ENCODE measurements at regions not wholly inside any gene's neighbourhood (a gene's known extent, or its start where the extent isn't known, plus 50 kb on each side); places are given as distances from the start of the nearest gene placed in this dataset.

DNA sequence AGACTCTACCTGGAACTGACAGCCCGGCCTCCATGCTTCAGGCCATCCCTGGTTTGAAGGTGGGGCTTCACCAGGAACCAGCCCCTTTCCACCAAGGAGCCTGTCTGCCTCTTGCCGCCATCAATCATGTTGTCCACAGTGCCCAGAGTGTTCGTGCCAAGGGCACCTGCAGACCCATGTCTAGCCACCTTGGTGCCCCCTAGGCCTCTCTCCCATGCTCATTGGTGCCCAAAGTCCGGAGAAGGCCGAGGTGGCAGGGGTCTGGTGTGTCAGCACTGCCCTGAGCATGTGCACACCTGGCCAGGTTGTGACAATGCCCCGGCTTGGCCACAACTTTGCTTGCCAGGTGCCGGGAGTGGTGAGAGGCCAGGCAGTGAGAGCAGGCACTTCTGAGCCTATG, 114.8 kb downstream of the COPS8 start:
- H3K4me1 ChIP-seq (ENCODE audit: insufficient read depth, low read length, poor library complexity, severe bottlenecking): peaks cover 13% of the 10 kb centered on the region
- no TSS peak for BruUV-seq (replicated peaks)
- no peaks in the 10 kb centered on the region for H3K27me3 ChIP-seq (replicated peaks; ENCODE audit: insufficient read depth, low read depth, low read length, poor library complexity)
- CTCF ChIA-PET: no interaction called here
- no peak for DNase-seq (ENCODE audit: low spot score)
- no peaks in the 10 kb centered on the region for H3K36me3 ChIP-seq (ENCODE audit: insufficient read depth, low read length, poor library complexity, severe bottlenecking)
- intact Hi-C loops (cut with micrococcal nuclease; ENCODE audit: unreplicated experiment): no loop called here
- H3K27ac ChIP-seq (ENCODE audit: low read depth, low read length, poor library complexity, severe bottlenecking): no peak overlapping the region
- TF ChIP-seq, protein P1, sequence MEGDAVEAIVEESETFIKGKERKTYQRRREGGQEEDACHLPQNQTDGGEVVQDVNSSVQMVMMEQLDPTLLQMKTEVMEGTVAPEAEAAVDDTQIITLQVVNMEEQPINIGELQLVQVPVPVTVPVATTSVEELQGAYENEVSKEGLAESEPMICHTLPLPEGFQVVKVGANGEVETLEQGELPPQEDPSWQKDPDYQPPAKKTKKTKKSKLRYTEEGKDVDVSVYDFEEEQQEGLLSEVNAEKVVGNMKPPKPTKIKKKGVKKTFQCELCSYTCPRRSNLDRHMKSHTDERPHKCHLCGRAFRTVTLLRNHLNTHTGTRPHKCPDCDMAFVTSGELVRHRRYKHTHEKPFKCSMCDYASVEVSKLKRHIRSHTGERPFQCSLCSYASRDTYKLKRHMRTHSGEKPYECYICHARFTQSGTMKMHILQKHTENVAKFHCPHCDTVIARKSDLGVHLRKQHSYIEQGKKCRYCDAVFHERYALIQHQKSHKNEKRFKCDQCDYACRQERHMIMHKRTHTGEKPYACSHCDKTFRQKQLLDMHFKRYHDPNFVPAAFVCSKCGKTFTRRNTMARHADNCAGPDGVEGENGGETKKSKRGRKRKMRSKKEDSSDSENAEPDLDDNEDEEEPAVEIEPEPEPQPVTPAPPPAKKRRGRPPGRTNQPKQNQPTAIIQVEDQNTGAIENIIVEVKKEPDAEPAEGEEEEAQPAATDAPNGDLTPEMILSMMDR (conservative IDR thresholded peaks at IDR 0.05; ENCODE audit: low read depth, low read length): no peak
- TF ChIP-seq EZH2 (IDR thresholded peaks at IDR 0.05; ENCODE audit: borderline replicate concordance, low read depth, low read length, poor library complexity, severe bottlenecking): no peak
- H3K4me3 ChIP-seq (ENCODE audit: low read depth, low read length, poor library complexity, severe bottlenecking): no peak overlapping the region
- POLR2A ChIA-PET (ENCODE audit: low non-redundant PET): no interaction called here
- no peaks in the 10 kb centered on the region for H3K9me3 ChIP-seq (ENCODE audit: low read depth, low read length, poor library complexity, severe bottlenecking)

DNA sequence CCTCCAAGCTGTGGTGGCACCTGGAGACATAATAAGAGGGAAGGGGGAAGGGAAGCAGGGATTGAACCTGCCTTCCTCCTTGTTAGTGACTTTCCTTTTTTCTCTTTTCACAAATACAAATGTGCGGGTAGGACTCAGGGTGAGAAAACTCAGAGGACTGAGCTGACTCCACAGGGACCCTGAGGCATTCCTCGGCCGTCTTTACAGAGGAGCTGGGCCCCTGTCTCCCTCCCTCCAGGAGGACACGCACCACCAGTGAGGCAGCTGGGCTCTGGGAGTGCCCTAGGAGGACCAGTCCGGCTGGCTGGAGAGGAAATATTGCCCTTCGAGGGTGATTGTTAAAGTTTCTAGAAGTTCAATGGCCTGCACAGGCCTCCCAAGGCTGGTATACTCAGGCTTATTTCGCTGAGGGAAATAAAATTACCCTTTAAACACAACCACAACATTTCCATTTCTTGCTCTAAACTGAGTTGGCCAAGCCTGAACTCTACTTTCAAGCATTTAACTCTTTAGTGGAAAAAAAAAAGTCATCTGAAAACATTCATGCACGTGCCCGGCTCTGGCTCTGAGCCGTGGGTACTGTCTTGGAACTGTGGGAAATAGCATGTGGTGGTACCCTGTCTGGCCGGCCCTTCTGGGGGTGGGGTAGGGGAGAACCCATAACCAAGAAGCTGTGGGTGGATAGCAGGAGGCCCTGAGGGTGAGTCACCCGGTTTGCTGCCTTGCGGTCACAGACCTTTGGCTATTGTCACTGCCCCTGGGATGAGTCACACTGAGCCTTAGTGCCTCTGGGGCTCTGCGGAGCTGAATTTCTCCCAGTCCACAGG, 116.0 kb downstream of the COPS8 start:
- TF ChIP-seq, protein P1 (conservative IDR thresholded peaks at IDR 0.05; ENCODE audit: low read depth, low read length): no peak
- no peak for TF ChIP-seq EZH2 (IDR thresholded peaks at IDR 0.05; ENCODE audit: borderline replicate concordance, low read depth, low read length, poor library complexity, severe bottlenecking)
- ChIA-PET POLR2A (ENCODE audit: low non-redundant PET) (no interaction called here), CTCF (interaction anchor here (0.5 kb wide), 1 partner anchor 892 kb away, joined by 3 read pairs; no protein-coding TSS in a partner anchor)
- Histone ChIP-seq H3K4me3 (ENCODE audit: low read depth, low read length, poor library complexity, severe bottlenecking) (no peak overlapping the region), H3K4me1 (ENCODE audit: insufficient read depth, low read length, poor library complexity, severe bottlenecking) (peaks cover 25% of the 10 kb centered on the region), H3K27me3 (replicated peaks; ENCODE audit: insufficient read depth, low read depth, low read length, poor library complexity) (no peaks in the 10 kb centered on the region), H3K36me3 (ENCODE audit: insufficient read depth, low read length, poor library complexity, severe bottlenecking) (no peaks in the 10 kb centered on the region), H3K9me3 (ENCODE audit: low read depth, low read length, poor library complexity, severe bottlenecking) (no peaks in the 10 kb centered on the region), H3K27ac (ENCODE audit: low read depth, low read length, poor library complexity, severe bottlenecking) (no peak overlapping the region)
- no TSS peak for BruUV-seq (replicated peaks)
- no peak for DNase-seq (ENCODE audit: low spot score)
- intact Hi-C loops (cut with micrococcal nuclease; ENCODE audit: unreplicated experiment): no loop called here

DNA sequence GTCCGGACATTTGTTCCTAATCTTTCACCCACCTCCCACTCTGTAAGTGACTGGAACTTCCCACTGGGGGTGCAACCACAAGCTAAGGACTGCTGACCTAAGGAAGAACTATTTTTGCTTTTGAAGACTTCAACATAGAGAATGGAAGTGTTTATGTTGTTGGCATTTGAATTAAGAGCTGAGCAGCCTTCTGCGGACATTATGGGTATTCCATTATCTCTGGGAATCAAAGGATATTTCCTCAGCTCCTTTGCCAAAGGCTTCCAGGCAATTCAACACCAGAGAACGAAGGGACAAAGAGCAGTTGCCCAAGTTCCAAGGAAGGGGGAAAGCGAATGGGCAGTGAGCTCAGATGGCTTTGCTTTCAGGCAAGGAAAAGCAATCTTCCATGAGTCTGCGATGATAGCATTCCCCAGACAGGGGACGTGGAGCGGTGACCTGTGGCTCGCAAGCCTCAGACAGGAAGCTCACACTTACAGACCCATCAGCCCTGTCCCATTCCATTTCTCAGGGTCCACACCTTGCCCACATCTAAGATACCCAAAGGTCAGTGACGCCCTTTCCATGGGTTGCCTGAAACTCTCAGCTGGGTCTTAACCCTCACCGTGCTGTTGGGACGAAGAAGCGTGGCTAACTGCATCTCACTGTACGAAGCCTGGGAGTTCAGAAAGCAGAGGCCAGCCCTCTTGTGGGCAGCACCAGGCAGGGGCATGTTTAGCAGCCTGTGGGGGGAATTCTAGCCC, 116.8 kb downstream of the COPS8 start:
- Histone ChIP-seq H3K4me3 (ENCODE audit: low read depth, low read length, poor library complexity, severe bottlenecking) (no peak overlapping the region), H3K27me3 (replicated peaks; ENCODE audit: insufficient read depth, low read depth, low read length, poor library complexity) (no peaks in the 10 kb centered on the region), H3K9me3 (ENCODE audit: low read depth, low read length, poor library complexity, severe bottlenecking) (no peaks in the 10 kb centered on the region), H3K4me1 (ENCODE audit: insufficient read depth, low read length, poor library complexity, severe bottlenecking) (peaks cover 33% of the 10 kb centered on the region), H3K36me3 (ENCODE audit: insufficient read depth, low read length, poor library complexity, severe bottlenecking) (no peaks in the 10 kb centered on the region), H3K27ac (ENCODE audit: low read depth, low read length, poor library complexity, severe bottlenecking) (no peak overlapping the region)
- TF ChIP-seq EZH2 (IDR thresholded peaks at IDR 0.05; ENCODE audit: borderline replicate concordance, low read depth, low read length, poor library complexity, severe bottlenecking): no peak
- BruUV-seq (replicated peaks): no TSS peak
- POLR2A ChIA-PET (ENCODE audit: low non-redundant PET): no interaction called here
- intact Hi-C loops (cut with micrococcal nuclease; ENCODE audit: unreplicated experiment): no loop called here
- CTCF ChIA-PET: no interaction called here
- DNase-seq (ENCODE audit: low spot score): no peak

Data from A673 (cell line).